Progenitor cell of endocrine pancreas (in vitro differentiated cells): ENCODE measurements at regions not wholly inside any gene's neighbourhood (a gene's known extent, or its start where the extent isn't known, plus 50 kb on each side); places are given as distances from the start of the nearest gene placed in this dataset.

Experiments
- DNase-seq: peaks from one replicate; pipeline ENCODE4 v3.0.0; 2021; ENCODE audit warnings: low spot score; ENCODE audit not compliant: unreplicated experiment
- H3K27ac Mint-ChIP-seq: 2 replicates; pipeline ENCODE4 v1.8.0; 2021; ENCODE audit warnings: mild to moderate bottlenecking, moderate library complexity, mixed read lengths
- H3K27me3 Mint-ChIP-seq: 2 replicates; pipeline ENCODE4 v1.8.0; 2021; ENCODE audit warnings: mixed read lengths
- H3K36me3 Mint-ChIP-seq: 2 replicates; pipeline ENCODE4 v1.8.0; 2022; ENCODE audit warnings: mixed read lengths; ENCODE audit not compliant: insufficient read depth
- H3K4me1 Mint-ChIP-seq: 2 replicates; pipeline ENCODE4 v1.8.0; 2021; ENCODE audit warnings: low read depth, mixed read lengths
- H3K4me3 Mint-ChIP-seq: 2 replicates; pipeline ENCODE4 v1.8.0; 2021; ENCODE audit warnings: low read depth, mild to moderate bottlenecking, moderate library complexity, mixed read lengths
- H3K9me3 Mint-ChIP-seq: 2 replicates; pipeline ENCODE4 v1.8.0; 2021; ENCODE audit warnings: low read depth, mixed read lengths
- CTCF ChIP-seq: fragments of 200-600 bp; sonication (generic); IDR thresholded peaks from one replicate; pipeline ENCODE4 v1.5.0; 2021; ENCODE audit warnings: antibody characterized with exemption, mild to moderate bottlenecking; ENCODE audit not compliant: unreplicated experiment

- Mint-ChIP-seq H3K27ac (no peak overlapping the region), H3K36me3 (peaks cover 2% of the 10 kb centered on the region), H3K4me3 (no peak overlapping the region), H3K9me3 (peaks cover 9% of the 10 kb centered on the region), H3K4me1 (peaks cover 20% of the 10 kb centered on the region), H3K27me3 (no peaks in the 10 kb centered on the region)
- no peak for TF ChIP-seq CTCF
- no peak for DNase-seq
Observed at GRCh38 chr5:66408576-66408975, 187.6 kb upstream of the MAST4 start.

GRCh38 chr5:66410122-66410521 lies 186.1 kb upstream of the MAST4 start:
- no peaks in the 10 kb centered on the region for H3K36me3 Mint-ChIP-seq
- no peak for DNase-seq
- H3K27ac Mint-ChIP-seq, result no peak overlapping the region
- H3K9me3 Mint-ChIP-seq, result peaks cover 3% of the 10 kb centered on the region
- TF ChIP-seq CTCF, result no peak
- H3K4me1 Mint-ChIP-seq, result peaks cover 20% of the 10 kb centered on the region
- H3K4me3 Mint-ChIP-seq, result no peak overlapping the region
- no peaks in the 10 kb centered on the region for H3K27me3 Mint-ChIP-seq

- no peaks in the 10 kb centered on the region for H3K36me3 Mint-ChIP-seq
- no peak overlapping the region for H3K27ac Mint-ChIP-seq
- H3K4me1 Mint-ChIP-seq, result peaks cover 14% of the 10 kb centered on the region
- no peak overlapping the region for H3K4me3 Mint-ChIP-seq
- DNase-seq, result no peak
- no peak for TF ChIP-seq CTCF
- peaks cover 3% of the 10 kb centered on the region for H3K9me3 Mint-ChIP-seq
- no peaks in the 10 kb centered on the region for H3K27me3 Mint-ChIP-seq
Observed at GRCh38 chr5:66411701-66412100, 184.5 kb upstream of the MAST4 start.

GRCh38 chr5:66413931-66414330 lies 182.3 kb upstream of the MAST4 start:
- Mint-ChIP-seq H3K27me3 (peaks cover 2% of the 10 kb centered on the region), H3K36me3 (no peaks in the 10 kb centered on the region), H3K9me3 (peaks cover 3% of the 10 kb centered on the region), H3K4me1 (peaks cover 1% of the 10 kb centered on the region), H3K4me3 (no peak overlapping the region), H3K27ac (no peak overlapping the region)
- TF ChIP-seq CTCF, result no peak
- DNase-seq, result no peak

GRCh38 chr5:66415208-66415607 lies 181.0 kb upstream of the MAST4 start:
- TF ChIP-seq CTCF, result no peak
- no peaks in the 10 kb centered on the region for H3K36me3 Mint-ChIP-seq
- H3K4me1 Mint-ChIP-seq, result peaks cover 4% of the 10 kb centered on the region
- no peak overlapping the region for H3K27ac Mint-ChIP-seq
- H3K27me3 Mint-ChIP-seq, result peaks cover 2% of the 10 kb centered on the region
- peaks cover 10% of the 10 kb centered on the region for H3K9me3 Mint-ChIP-seq
- H3K4me3 Mint-ChIP-seq, result no peak overlapping the region
- DNase-seq, result no peak

- Mint-ChIP-seq H3K4me1 (peaks cover 4% of the 10 kb centered on the region), H3K27me3 (peaks cover 2% of the 10 kb centered on the region), H3K9me3 (peaks cover 7% of the 10 kb centered on the region), H3K27ac (no peak overlapping the region), H3K36me3 (no peaks in the 10 kb centered on the region), H3K4me3 (no peak overlapping the region)
- DNase-seq, result no peak
- TF ChIP-seq CTCF, result no peak
Observed at GRCh38 chr5:66416698-66417097, 179.5 kb upstream of the MAST4 start.
